IPS-18c (cell line): ENCODE measurements at regions not wholly inside any gene's neighbourhood (a gene's known extent, or its start where the extent isn't known, plus 50 kb on each side); places are given as distances from the start of the nearest gene placed in this dataset.
"Not testable (repeated sequence)": the region's sequence is repeated elsewhere in the genome, so short reads cannot be mapped to it uniquely, and the experiment has no call there.

Experiments
- H3K4me3 ChIP-seq: 2 replicates; pipeline ENCODE4 v1.7.0; 2013; ENCODE audit warnings: low read depth, mild to moderate bottlenecking, low read length, moderate library complexity; ENCODE audit not compliant: insufficient read depth
- H3K9me3 ChIP-seq: one replicate; pipeline ENCODE4 v1.6.1; 2013; ENCODE audit warnings: mild to moderate bottlenecking, low read length, moderate library complexity; ENCODE audit not compliant: control insufficient read depth, insufficient read depth

- not testable (repeated sequence) for H3K9me3 ChIP-seq, H3K4me3 ChIP-seq
Observed at GRCh38 chr7:150125831-150126230, 197.3 kb upstream of the LRRC61 start.

DNA sequence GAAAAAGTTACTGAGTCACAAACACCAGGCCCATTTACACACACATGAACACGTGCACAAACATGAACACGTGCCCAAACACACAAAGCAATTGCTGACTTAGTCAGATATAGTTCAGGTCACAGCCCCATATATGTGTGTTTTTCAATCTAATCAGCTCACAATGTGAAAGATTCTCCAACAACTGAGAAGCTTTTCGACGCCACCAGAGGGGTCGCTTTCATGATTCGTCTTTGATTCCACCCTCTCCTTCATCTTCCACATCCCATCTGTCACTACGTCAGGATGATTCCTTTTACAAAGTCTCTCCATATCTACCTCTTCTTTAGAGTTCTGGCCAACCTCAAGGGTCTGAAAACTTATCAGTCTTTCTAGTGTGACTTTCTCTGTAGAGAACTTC lies 188.7 kb upstream of the LRRC61 start:
- H3K4me3 ChIP-seq: not testable (repeated sequence)

DNA sequence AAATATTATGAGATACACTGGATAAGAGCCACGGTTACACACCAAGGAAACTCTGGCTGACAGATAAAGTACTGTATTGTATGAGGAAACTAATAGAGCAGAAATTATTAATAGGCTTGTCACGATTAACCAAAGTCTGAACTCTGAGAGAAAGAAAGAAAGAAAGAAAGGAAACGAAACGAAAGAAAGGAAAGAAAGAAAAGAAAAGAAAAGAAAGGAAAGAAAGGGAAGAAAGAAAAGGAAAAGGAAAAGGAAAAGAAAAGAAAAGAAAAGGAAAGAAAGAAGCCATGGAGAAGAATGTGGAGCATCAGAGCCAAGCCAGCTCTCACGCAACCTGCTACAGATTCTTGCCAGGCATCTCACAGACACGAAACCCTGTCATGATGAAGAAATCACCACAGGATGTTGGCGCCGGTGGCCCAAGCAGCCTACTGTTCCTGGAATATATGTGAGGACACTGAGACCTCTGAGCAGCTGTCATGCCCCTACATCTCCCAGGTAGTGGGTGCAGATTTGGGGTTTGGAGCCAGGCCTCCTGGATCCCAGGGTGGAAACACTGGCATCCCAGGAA lies 187.4 kb upstream of the LRRC61 start:
- not testable (repeated sequence) for H3K9me3 ChIP-seq

More for the DNA sequence above, 188.7 kb upstream of the LRRC61 start:
- not testable (repeated sequence) for H3K9me3 ChIP-seq

DNA sequence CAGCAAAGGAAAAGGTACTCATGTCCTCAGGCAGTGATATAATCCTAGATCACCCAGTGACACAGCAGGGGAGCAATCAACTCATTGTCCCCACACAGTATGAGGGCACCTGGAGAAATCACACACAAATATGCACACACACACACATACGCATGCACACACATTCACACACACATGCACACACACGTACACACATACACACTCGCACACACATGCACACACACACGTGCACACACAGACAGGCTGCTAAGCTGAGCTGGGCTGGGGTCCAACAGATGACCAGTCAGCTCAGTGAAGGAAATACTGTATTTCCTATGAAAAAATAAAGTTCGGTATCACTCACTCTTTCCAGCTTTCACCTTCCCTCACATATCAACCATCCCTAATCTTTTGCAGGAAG lies 183.3 kb upstream of the LRRC61 start:
- H3K4me3 ChIP-seq, H3K9me3 ChIP-seq: not testable (repeated sequence)

More for the DNA sequence above, 187.4 kb upstream of the LRRC61 start:
- H3K4me3 ChIP-seq: not testable (repeated sequence)

DNA sequence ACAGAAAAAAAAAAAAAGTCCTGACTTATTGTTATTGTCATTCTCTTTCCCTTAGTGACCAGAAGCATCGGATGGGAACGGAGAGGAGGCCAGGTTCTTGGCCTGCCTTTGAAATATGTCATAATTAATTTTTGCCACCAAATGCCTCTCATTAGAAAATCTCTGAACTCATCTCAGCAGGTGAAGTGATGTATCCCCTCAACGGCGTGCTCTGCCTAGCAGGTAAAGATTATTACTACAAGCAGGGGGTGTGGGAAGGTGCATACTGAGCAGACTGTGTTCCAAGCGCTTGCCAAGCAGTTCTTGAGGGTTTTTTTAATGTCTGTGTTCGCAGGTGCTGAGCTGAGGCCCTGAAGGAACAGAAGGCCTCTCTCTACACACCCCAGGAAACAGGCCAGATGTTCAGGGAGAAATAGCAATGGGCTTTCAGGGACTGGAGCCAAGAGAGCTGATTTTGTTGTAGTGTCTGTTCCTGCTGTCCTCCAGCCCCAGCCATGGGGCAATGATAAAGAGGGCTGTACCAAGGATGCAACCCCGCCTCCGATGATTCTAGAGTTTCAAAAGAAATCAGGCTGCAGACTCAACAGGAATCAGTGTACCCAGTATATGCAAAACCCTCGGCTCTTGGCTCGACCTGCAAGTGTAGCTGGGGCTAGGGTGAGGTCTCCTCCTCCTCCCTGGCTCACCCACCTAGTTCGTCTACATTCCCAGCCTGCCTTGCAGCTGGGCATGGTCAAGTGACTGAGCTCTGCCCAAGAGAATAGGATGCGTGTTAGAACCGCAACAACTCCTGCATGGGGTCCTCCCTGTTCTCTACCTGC lies 181.4 kb upstream of the LRRC61 start:
- not testable (repeated sequence) for H3K9me3 ChIP-seq, H3K4me3 ChIP-seq

DNA sequence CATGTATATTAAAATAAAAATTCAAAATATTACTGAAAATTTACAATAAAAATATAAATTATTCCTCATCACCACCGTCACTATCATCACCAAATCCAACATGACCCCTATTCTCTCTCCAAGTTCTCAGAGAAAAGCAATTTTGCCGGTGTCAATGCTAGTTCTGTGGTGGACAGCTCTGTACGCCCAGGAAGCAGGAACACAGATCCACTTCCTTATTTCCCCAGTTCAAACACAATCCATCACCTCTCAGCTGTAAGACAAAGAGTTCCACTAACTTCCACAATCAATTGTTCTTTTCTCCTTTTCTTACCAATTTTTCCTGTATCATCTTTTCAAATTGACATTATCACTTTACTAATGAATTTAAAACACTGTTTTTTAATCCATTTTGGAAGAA lies 177.0 kb upstream of the LRRC61 start:
- H3K4me3 ChIP-seq, H3K9me3 ChIP-seq: not testable (repeated sequence)

DNA sequence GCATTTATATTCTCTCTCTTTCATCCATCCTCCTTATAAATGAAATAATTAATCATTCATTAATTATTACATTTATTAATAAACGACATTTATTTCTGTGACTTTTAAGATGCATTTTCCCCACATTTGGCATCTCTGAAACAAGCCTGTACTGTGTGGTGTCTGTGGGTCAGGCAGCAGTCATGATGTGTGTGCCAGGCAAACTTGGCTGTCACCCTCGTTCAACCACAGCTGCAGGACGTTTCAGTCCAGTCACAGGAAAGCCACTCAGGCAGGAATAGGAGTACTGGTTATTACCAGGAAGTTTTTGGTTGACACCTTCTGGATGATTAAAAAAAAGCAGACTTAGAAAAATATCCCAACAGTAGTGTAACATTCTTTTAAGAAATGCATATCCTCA lies 175.6 kb upstream of the LRRC61 start:
- H3K9me3 ChIP-seq, H3K4me3 ChIP-seq: not testable (repeated sequence)

- H3K9me3 ChIP-seq, H3K4me3 ChIP-seq: not testable (repeated sequence)
Observed at GRCh38 chr7:150156015-150156414, 167.1 kb upstream of the LRRC61 start.

DNA sequence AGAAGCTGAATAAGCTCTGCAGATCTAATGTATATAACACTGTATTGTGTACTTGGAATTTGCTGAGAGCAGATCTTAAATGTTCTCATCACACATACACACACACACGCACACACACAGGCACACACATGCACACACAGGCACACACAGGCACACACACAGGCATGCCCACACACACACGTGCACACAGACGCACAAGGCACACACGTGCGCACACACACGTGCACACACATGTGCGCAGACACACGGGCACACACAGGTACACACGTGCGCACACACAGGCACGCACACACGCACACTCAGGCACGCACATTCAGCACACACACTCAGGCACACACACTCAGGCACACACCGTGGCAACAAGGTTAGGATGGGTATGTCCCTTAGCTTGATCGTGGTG lies 164.5 kb upstream of the LRRC61 start:
- H3K9me3 ChIP-seq, H3K4me3 ChIP-seq: not testable (repeated sequence)

DNA sequence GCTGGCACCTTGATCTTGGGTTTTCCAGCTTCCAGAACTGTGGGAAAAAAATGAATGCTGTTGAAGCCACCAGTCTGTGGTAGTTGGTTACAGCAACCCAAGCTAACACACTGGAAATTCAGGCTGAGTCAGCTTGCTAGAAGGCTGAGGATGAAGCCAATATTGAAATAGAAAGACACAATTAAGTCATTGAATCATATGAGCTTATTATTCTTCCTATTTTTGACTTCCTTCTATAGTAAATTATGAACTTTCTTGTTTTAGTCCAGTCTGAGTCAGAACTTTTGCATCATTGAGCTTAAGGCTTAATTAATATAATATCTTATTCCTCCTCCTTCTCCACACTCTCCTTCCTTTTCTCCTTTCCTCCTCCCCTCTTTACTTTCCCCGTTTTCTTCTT lies 153.6 kb upstream of the LRRC61 start:
- H3K9me3 ChIP-seq, H3K4me3 ChIP-seq: not testable (repeated sequence)

- H3K4me3 ChIP-seq, H3K9me3 ChIP-seq: not testable (repeated sequence)
Observed at GRCh38 chr7:150169943-150170490, 153.1 kb upstream of the LRRC61 start.

- not testable (repeated sequence) for H3K9me3 ChIP-seq
Observed at GRCh38 chr7:150183602-150184001, 139.6 kb upstream of the LRRC61 start.

DNA sequence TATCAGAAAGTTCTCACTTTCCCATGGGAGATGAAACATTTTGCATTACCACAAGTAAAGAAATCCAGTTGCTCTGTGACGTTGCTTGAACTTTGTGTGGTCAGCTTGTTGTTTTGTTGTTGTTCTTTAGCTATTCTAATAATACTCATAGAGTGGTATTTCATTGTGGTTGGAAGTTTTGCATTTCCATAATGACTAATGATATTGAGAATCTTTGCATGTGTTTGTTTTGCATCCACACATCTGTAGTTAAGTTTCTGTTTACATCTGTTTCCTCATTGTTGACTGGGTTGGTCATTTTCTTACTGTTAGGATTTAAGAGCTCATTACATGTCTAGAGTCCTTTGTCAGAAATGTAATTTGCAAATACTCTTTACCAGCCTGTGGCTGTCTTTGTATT lies 133.2 kb upstream of the LRRC61 start:
- H3K4me3 ChIP-seq, H3K9me3 ChIP-seq: not testable (repeated sequence)

More at GRCh38 chr7:150183602-150184001, 139.6 kb upstream of the LRRC61 start:
- H3K4me3 ChIP-seq: not testable (repeated sequence)

- not testable (repeated sequence) for H3K9me3 ChIP-seq, H3K4me3 ChIP-seq
Observed at GRCh38 chr7:150192541-150192940, 130.6 kb upstream of the LRRC61 start.

GRCh38 chr7:150193866-150194265 lies 129.3 kb upstream of the LRRC61 start:
- H3K9me3 ChIP-seq, H3K4me3 ChIP-seq: not testable (repeated sequence)
